ENCODE measurements at regions not wholly inside any gene's neighbourhood (a gene's known extent, or its start where the extent isn't known, plus 50 kb on each side); places are given as distances from the start of the nearest gene placed in this dataset.
A peak's percentile ranks its signal among the peaks of the same experiment; 100 is the strongest.

GRCh38 chr2:215654148-215654819 lies 218.4 kb upstream of the FN1 start:
- Histone ChIP-seq H3K4me3 (ENCODE audit: low read depth in 2 of 2, low read length in 1 of 2) (no peak overlapping the region), H2AFZ (ENCODE audit: low read depth) (peak overlapping the region; percentile 54; the same call in 1 of the 2 replicates), H3K4me2 (peak overlapping the region; percentile 48; the same call in 1 of the 2 replicates), H3K4me1 (ENCODE audit: control insufficient read depth in 1 of 2, insufficient read depth in 2 of 2, low read depth in 1 of 2, low read length in 1 of 2) (peaks cover 2 to 18% of the 10 kb centered on the region in 2 experiments; a peak in 3 of 4 replicates), H3K9me2 (no peaks in the 10 kb centered on the region), H3K79me2 (ENCODE audit: insufficient read depth) (no peaks in the 10 kb centered on the region), H3K27me3 (ENCODE audit: insufficient read depth) (no peaks in the 10 kb centered on the region), H3F3A (replicated peaks; ENCODE audit: insufficient read depth) (peaks cover 32% of the 10 kb centered on the region), H3K9ac (no peak overlapping the region), H4K20me1 (ENCODE audit: insufficient read depth) (no peaks in the 10 kb centered on the region), H3K9me3 (no peaks in the 10 kb centered on the region), H3K36me3 (replicated peaks in 1 of 2; ENCODE audit: control insufficient read depth in 1 of 2, insufficient read depth in 2 of 2, low read length in 1 of 2) (no peaks in the 10 kb centered on the region), H3K27ac (ENCODE audit: low read depth in 2 of 2, low read length in 1 of 2) (peak overlapping the region; percentile 44 to 73; a peak in 3 of 4 replicates)
- no peak for TF ChIP-seq EP300 (IDR thresholded peaks at IDR 0.05; ENCODE audit: borderline replicate concordance in 1 of 2, low read depth in 1 of 2, low read length in 1 of 2)
- TF ChIP-seq FOSL2 (IDR thresholded peaks at IDR 0.05; ENCODE audit: borderline replicate concordance, low read depth), result peak; percentile 1; the same call in 1 of the 2 replicates
- TF ChIP-seq ZBTB33 (IDR thresholded peaks at IDR 0.05; ENCODE audit: borderline replicate concordance, low read depth), result no peak
- peak; percentile 95 for TF ChIP-seq TCF12 (IDR thresholded peaks at IDR 0.05)
- no peak for TF ChIP-seq FOXJ3 (CRISPR knock-in tag; IDR thresholded peaks at IDR 0.05)
- no peak for TF ChIP-seq TEAD4 (IDR thresholded peaks at IDR 0.05; ENCODE audit: borderline replicate concordance, insufficient read depth)
- peak; percentile 37; the same call in 1 of the 2 replicates for TF ChIP-seq POLR2AphosphoS5 (IDR thresholded peaks at IDR 0.05; ENCODE audit: low read depth, low read length)
- TF ChIP-seq RXRA (IDR thresholded peaks at IDR 0.05; ENCODE audit: borderline replicate concordance, low read depth), result no peak; the same call in 1 of the 2 replicates
- no peak for TF ChIP-seq SMC3 (IDR thresholded peaks at IDR 0.05; ENCODE audit: low read depth, low read length)
- no peak for TF ChIP-seq CHD2 (IDR thresholded peaks at IDR 0.05; ENCODE audit: low read length, partially characterized antibody)
- TF ChIP-seq NFIC (IDR thresholded peaks at IDR 0.05; ENCODE audit: borderline replicate concordance), result peak; percentile 45; the same call in 1 of the 2 replicates
- no peak for TF ChIP-seq MXI1 (IDR thresholded peaks at IDR 0.05; ENCODE audit: low read depth, low read length)
- TF ChIP-seq GATA2 (CRISPR knock-in tag; IDR thresholded peaks at IDR 0.05), result no peak
- WGBS (ENCODE audit: low lambda C conversion rate), result 28% methylated on average over 7 of the region's 7 CpGs
- no peak for DNase-seq
- POLR2A ChIA-PET, result no interaction called here
- CTCF ChIA-PET, result interaction anchor here (1.1 to 1.5 kb wide), 2 partner anchors 13 to 17 kb away, joined by 3 to 5 read pairs; no protein-coding TSS in a partner anchor

- no peak overlapping the region for H3K9ac ChIP-seq
- 62% methylated on average over 3 of the region's 4 CpGs for WGBS (ENCODE audit: low lambda C conversion rate)
- H4K20me1 ChIP-seq (ENCODE audit: insufficient read depth), result no peaks in the 10 kb centered on the region
- no peak for TF ChIP-seq SIN3A (IDR thresholded peaks at IDR 0.05; ENCODE audit: borderline replicate concordance, low read depth, low read length)
- no peak for TF ChIP-seq RFX5 (IDR thresholded peaks at IDR 0.05; ENCODE audit: low read length)
- no peak for TF ChIP-seq RXRA (IDR thresholded peaks at IDR 0.05; ENCODE audit: borderline replicate concordance, low read depth)
- TF ChIP-seq MXI1 (IDR thresholded peaks at IDR 0.05; ENCODE audit: low read depth, low read length), result no peak
- no peak for TF ChIP-seq USF1 (IDR thresholded peaks at IDR 0.05; ENCODE audit: borderline replicate concordance, low read depth)
- TF ChIP-seq NRF1 (IDR thresholded peaks at IDR 0.05; ENCODE audit: low read depth, low read length), result no peak
- TF ChIP-seq MAX (IDR thresholded peaks at IDR 0.05; ENCODE audit: low read depth), result no peak
- TF ChIP-seq CHD2 (IDR thresholded peaks at IDR 0.05; ENCODE audit: low read length, partially characterized antibody), result no peak
- no peak for TF ChIP-seq YY1 (IDR thresholded peaks at IDR 0.05; ENCODE audit: low read depth)
- TF ChIP-seq NFIC (IDR thresholded peaks at IDR 0.05; ENCODE audit: borderline replicate concordance), result no peak
- TF ChIP-seq EZH2phosphoT487 (IDR thresholded peaks at IDR 0.05; ENCODE audit: borderline replicate concordance, low read depth), result no peak
- TF ChIP-seq RAD21 (IDR thresholded peaks at IDR 0.05; ENCODE audit: low read length), result no peak
- no peak for TF ChIP-seq ELF1 (IDR thresholded peaks at IDR 0.05)
- peaks cover 26% of the 10 kb centered on the region for H3F3A ChIP-seq (replicated peaks; ENCODE audit: insufficient read depth)
- peaks cover 2 to 16% of the 10 kb centered on the region in 2 experiments; a peak in 3 of 4 replicates for H3K4me1 ChIP-seq (ENCODE audit: control insufficient read depth in 1 of 2, insufficient read depth in 2 of 2, low read depth in 1 of 2, low read length in 1 of 2)
- H3K9me3 ChIP-seq, result no peaks in the 10 kb centered on the region
- 0 out of 2 replicates have a peak overlapping the region, but pooled peaks have one; percentile 54 for H2AFZ ChIP-seq (ENCODE audit: low read depth)
- H3K4me2 ChIP-seq, result peak overlapping the region; percentile 48; the same call in 1 of the 2 replicates
- no peaks in the 10 kb centered on the region for H3K79me2 ChIP-seq (ENCODE audit: insufficient read depth)
- DNase-seq, result no peak
- ChIA-PET POLR2A (no interaction called here), CTCF (interaction anchor here (1.1 to 1.5 kb wide), 2 partner anchors 14 to 18 kb away, joined by 3 to 5 read pairs; no protein-coding TSS in a partner anchor)
- no peaks in the 10 kb centered on the region for H3K36me3 ChIP-seq (replicated peaks in 1 of 2; ENCODE audit: control insufficient read depth in 1 of 2, insufficient read depth in 2 of 2, low read length in 1 of 2)
- H3K4me3 ChIP-seq (ENCODE audit: low read depth in 2 of 2, low read length in 1 of 2), result no peak overlapping the region
- H3K9me2 ChIP-seq, result no peaks in the 10 kb centered on the region
- H3K27me3 ChIP-seq (ENCODE audit: insufficient read depth), result no peaks in the 10 kb centered on the region
- H3K27ac ChIP-seq (ENCODE audit: low read depth in 2 of 2, low read length in 1 of 2), result peak overlapping the region; percentile 22 to 73; a peak in 3 of 4 replicates
These were observed 217.6 kb upstream of the FN1 start for GRCh38 chr2:215653344-215654030.

Measured in SK-N-SH (cell line).